SU-DHL-6 (cell line): ENCODE measurements at regions not wholly inside any gene's neighbourhood (a gene's known extent, or its start where the extent isn't known, plus 50 kb on each side); places are given as distances from the start of the nearest gene placed in this dataset.

Source experiments
- H2AFZ ChIP-seq: fragments of 200-600 bp; sonication (generic); 2 replicates; pipeline ENCODE4 v1.6.1; 2014; ENCODE audit warnings: low read depth, mild to moderate bottlenecking, moderate library complexity, mixed read lengths, antibody characterized with exemption, low read length; ENCODE audit not compliant: severe bottlenecking
- H3F3A ChIP-seq: fragments of 200-600 bp; shearing (Covaris generic); 2 replicates; pipeline ENCODE4 v1.6.0; 2016; ENCODE audit warnings: antibody characterized with exemption, mild to moderate bottlenecking; ENCODE audit not compliant: insufficient read depth
- H3K27ac ChIP-seq: fragments of 200-600 bp; sonication (generic); 2 replicates; pipeline ENCODE4 v1.5.1; 2016; ENCODE audit warnings: low read depth, mild to moderate bottlenecking, low read length, moderate library complexity, mixed read lengths
- H3K27me3 ChIP-seq: fragments of 200-600 bp; sonication (generic), shearing (Covaris generic); 2 replicates; pipeline ENCODE4 v1.6.0; 2014; ENCODE audit warnings: mild to moderate bottlenecking, low read length
- H3K36me3 ChIP-seq: fragments of 200-600 bp; sonication (generic); 2 replicates; pipeline ENCODE4 v1.6.1; 2014; ENCODE audit warnings: mild to moderate bottlenecking, low read length, mixed read lengths
- H3K4me2 ChIP-seq: fragments of 300-600, 200-600 bp; shearing (Covaris generic), sonication (generic); 2 replicates; pipeline ENCODE4 v1.6.0; 2014; ENCODE audit warnings: low read length, low read depth, mild to moderate bottlenecking; ENCODE audit not compliant: poor library complexity, severe bottlenecking
- H3K4me3 ChIP-seq: fragments of 200-600 bp; sonication (generic); 2 replicates; pipeline ENCODE4 v1.5.1; 2014; ENCODE audit warnings: antibody characterized with exemption, low read length, mild to moderate bottlenecking, mixed read lengths; ENCODE audit not compliant: insufficient read depth, poor library complexity, severe bottlenecking
- H3K79me2 ChIP-seq: fragments of 200-600 bp; sonication (generic); 2 replicates; pipeline ENCODE4 v1.6.1; 2014; ENCODE audit warnings: mild to moderate bottlenecking, low read length, moderate library complexity; ENCODE audit not compliant: insufficient read depth
- H3K9ac ChIP-seq: fragments of 200-600 bp; sonication (generic); 2 replicates; pipeline ENCODE4 v1.7.0; 2014; ENCODE audit warnings: mild to moderate bottlenecking, low read length
- H3K9me2 ChIP-seq: fragments of 200-600 bp; sonication (generic); replicated peaks from 2 replicates; pipeline ENCODE4 v1.6.1; 2014; ENCODE audit warnings: low read length; ENCODE audit not compliant: insufficient read depth
- H3K9me3 ChIP-seq: fragments of 200-600 bp; sonication (generic); 2 replicates; pipeline ENCODE4 v1.6.1; 2014; ENCODE audit warnings: low read length, mixed read lengths; ENCODE audit not compliant: insufficient read depth
- H4K20me1 ChIP-seq: fragments of 200-600 bp; sonication (generic); 2 replicates; pipeline ENCODE4 v1.6.1; 2014; ENCODE audit warnings: low read depth, mild to moderate bottlenecking, antibody characterized with exemption, low read length, moderate library complexity, mixed read lengths
- CTCF ChIP-seq: fragments of 200-600 bp; sonication (generic); IDR thresholded peaks from one replicate; pipeline ENCODE4 v1.5.1; 2017; ENCODE audit warnings: antibody characterized with exemption, mild to moderate bottlenecking, low read length, moderate library complexity; ENCODE audit not compliant: insufficient read depth, poor library complexity, severe bottlenecking
- EZH2phosphoT487 ChIP-seq: fragments of 200-600 bp; sonication (generic), shearing (Covaris generic); conservative IDR thresholded peaks from 2 replicates; pipeline ENCODE4 v1.6.1; 2018; ENCODE audit warnings: mild to moderate bottlenecking, antibody characterized with exemption, low read length, moderate library complexity, mixed read lengths

- Histone ChIP-seq H4K20me1 (no peaks in the 10 kb centered on the region), H3K27me3 (no peaks in the 10 kb centered on the region), H3K9me2 (no peaks in the 10 kb centered on the region), H2AFZ (no peak overlapping the region), H3K36me3 (no peaks in the 10 kb centered on the region), H3K4me3 (no peak overlapping the region), H3K4me2 (no peak overlapping the region), H3F3A (no peaks in the 10 kb centered on the region), H3K79me2 (no peaks in the 10 kb centered on the region), H3K9me3 (no peaks in the 10 kb centered on the region), H3K9ac (no peak overlapping the region), H3K27ac (no peak overlapping the region)
- TF ChIP-seq CTCF = no peak
- TF ChIP-seq EZH2phosphoT487 = no peak
Measured at GRCh38 chr4:123526511-123526910, 129.9 kb downstream of the SPRY1 start.

- H3K79me2 ChIP-seq = no peaks in the 10 kb centered on the region
- no peak overlapping the region for H3K27ac ChIP-seq
- no peaks in the 10 kb centered on the region for H4K20me1 ChIP-seq
- no peak overlapping the region for H2AFZ ChIP-seq
- H3K9me3 ChIP-seq = no peaks in the 10 kb centered on the region
- no peaks in the 10 kb centered on the region for H3K36me3 ChIP-seq
- no peak overlapping the region for H3K4me3 ChIP-seq
- H3F3A ChIP-seq = no peaks in the 10 kb centered on the region
- TF ChIP-seq EZH2phosphoT487 (no peak), CTCF (no peak)
- H3K4me2 ChIP-seq = no peak overlapping the region
- no peaks in the 10 kb centered on the region for H3K27me3 ChIP-seq
- no peaks in the 10 kb centered on the region for H3K9me2 ChIP-seq
- H3K9ac ChIP-seq = no peak overlapping the region
Measured at GRCh38 chr4:123528501-123529277, 132.1 kb downstream of the SPRY1 start.

GRCh38 chr4:123529278-123529568 is 132.6 kb downstream of the SPRY1 start:
- H3K4me3 ChIP-seq = no peak overlapping the region
- H3F3A ChIP-seq = no peaks in the 10 kb centered on the region
- H3K9ac ChIP-seq = no peak overlapping the region
- H4K20me1 ChIP-seq = no peaks in the 10 kb centered on the region
- no peaks in the 10 kb centered on the region for H3K27me3 ChIP-seq
- H3K9me2 ChIP-seq = no peaks in the 10 kb centered on the region
- H3K79me2 ChIP-seq = no peaks in the 10 kb centered on the region
- H3K4me2 ChIP-seq = no peak overlapping the region
- no peaks in the 10 kb centered on the region for H3K9me3 ChIP-seq
- TF ChIP-seq CTCF (no peak), EZH2phosphoT487 (no peak)
- H2AFZ ChIP-seq = no peak overlapping the region
- no peak overlapping the region for H3K27ac ChIP-seq
- no peaks in the 10 kb centered on the region for H3K36me3 ChIP-seq
